ENCODE measurements at regions not wholly inside any gene's neighbourhood (a gene's known extent, or its start where the extent isn't known, plus 50 kb on each side); places are given as distances from the start of the nearest gene placed in this dataset.
"Not testable (repeated sequence)": the region's sequence is repeated elsewhere in the genome, so short reads cannot be mapped to it uniquely, and the experiment has no call there.

DNA sequence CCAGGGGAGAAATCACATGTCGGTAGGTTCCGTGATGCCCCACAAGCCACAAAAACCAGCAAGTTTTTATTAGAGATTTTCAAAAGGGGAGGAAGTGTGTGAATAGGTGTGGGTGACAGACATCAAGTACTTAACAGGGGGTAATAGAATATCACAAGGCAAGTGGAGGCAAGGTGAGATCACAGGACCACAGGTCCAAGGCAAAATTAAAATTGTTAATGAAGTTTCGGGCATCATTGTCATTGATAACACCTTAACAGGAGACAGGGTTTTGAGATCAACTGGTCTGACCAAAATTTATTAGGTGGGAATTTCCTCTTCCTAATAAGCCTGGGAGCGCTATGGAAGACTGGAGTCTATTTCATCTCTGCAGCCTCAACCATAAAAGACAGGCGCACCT is 603.9 kb downstream of the KCNT2 start:
- TF ChIP-seq, protein P1, sequence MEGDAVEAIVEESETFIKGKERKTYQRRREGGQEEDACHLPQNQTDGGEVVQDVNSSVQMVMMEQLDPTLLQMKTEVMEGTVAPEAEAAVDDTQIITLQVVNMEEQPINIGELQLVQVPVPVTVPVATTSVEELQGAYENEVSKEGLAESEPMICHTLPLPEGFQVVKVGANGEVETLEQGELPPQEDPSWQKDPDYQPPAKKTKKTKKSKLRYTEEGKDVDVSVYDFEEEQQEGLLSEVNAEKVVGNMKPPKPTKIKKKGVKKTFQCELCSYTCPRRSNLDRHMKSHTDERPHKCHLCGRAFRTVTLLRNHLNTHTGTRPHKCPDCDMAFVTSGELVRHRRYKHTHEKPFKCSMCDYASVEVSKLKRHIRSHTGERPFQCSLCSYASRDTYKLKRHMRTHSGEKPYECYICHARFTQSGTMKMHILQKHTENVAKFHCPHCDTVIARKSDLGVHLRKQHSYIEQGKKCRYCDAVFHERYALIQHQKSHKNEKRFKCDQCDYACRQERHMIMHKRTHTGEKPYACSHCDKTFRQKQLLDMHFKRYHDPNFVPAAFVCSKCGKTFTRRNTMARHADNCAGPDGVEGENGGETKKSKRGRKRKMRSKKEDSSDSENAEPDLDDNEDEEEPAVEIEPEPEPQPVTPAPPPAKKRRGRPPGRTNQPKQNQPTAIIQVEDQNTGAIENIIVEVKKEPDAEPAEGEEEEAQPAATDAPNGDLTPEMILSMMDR (IDR thresholded peaks at IDR 0.05; ENCODE audit: poor library complexity): not testable (repeated sequence)
- not testable (repeated sequence) for TF ChIP-seq EZH2 (IDR thresholded peaks at IDR 0.05; ENCODE audit: borderline replicate concordance); EZH2phosphoT487 (IDR thresholded peaks at IDR 0.05; ENCODE audit: low read depth, severe bottlenecking, unreplicated experiment)
